Caco-2 (cell line): ENCODE measurements at regions not wholly inside any gene's neighbourhood (a gene's known extent, or its start where the extent isn't known, plus 50 kb on each side); places are given as distances from the start of the nearest gene placed in this dataset.

ENCODE experiments used
- BruUV-seq: library from RNA; stranded (reverse); fragments of 400-500 nt; replicated peaks from 2 replicates; lab custom pipeline; 2021; lab: Mats Ljungman, UMichigan
- CTCF ChIA-PET: fragments of 300-600 bp; sonication (Branson Sonifier 250); formaldehyde crosslinking; loops from one replicate; lab custom pipeline; 2022; ENCODE audit warnings: antibody characterized with exemption; lab: Charles Lee
- POLR2A ChIA-PET: fragments of 300-600 bp; sonication (Branson Sonifier 250); formaldehyde crosslinking; loops from one replicate; lab custom pipeline; 2022; ENCODE audit warnings: antibody characterized with exemption; lab: Charles Lee
- DNase-seq, 2 experiments: peaks; one replicate each; pipeline versions ENCODE4 v3.0.0 to v3.0.0-alpha.2; 2020 to 2022
- H3K27me3 ChIP-seq: replicated peaks from 2 replicates; pipeline ENCODE4 v1.6.0; 2011; ENCODE audit warnings: low read length; ENCODE audit not compliant: control insufficient read depth, insufficient read depth
- H3K36me3 ChIP-seq: 2 replicates; pipeline ENCODE4 v1.5.1; 2011; ENCODE audit warnings: low read length; ENCODE audit not compliant: control insufficient read depth, insufficient read depth
- H3K4me1 ChIP-seq: fragments of 250-450 bp; sonication (Bioruptor Pico); 2 replicates; pipeline ENCODE4 v1.5.1; 2020; ENCODE audit warnings: mild to moderate bottlenecking
- H3K4me3 ChIP-seq: 2 replicates; pipeline ENCODE4 v1.5.1; 2011; ENCODE audit warnings: low read depth, mild to moderate bottlenecking, control low read depth, low read length
- H3K9me3 ChIP-seq: fragments of 250-450 bp; sonication (Bioruptor Pico); 2 replicates; pipeline ENCODE4 v1.5.1; 2020; ENCODE audit warnings: mild to moderate bottlenecking, moderate library complexity
- H3K27ac Mint-ChIP-seq: one replicate; pipeline ENCODE4 v1.8.0; 2022; ENCODE audit warnings: mixed read lengths; ENCODE audit not compliant: unreplicated experiment
- H3K27me3 Mint-ChIP-seq: one replicate; pipeline ENCODE4 v1.8.0; 2022; ENCODE audit warnings: mixed read lengths; ENCODE audit not compliant: insufficient read depth, unreplicated experiment
- H3K36me3 Mint-ChIP-seq: one replicate; pipeline ENCODE4 v1.8.0; 2022; ENCODE audit warnings: mild to moderate bottlenecking, mixed read lengths; ENCODE audit not compliant: insufficient read depth, unreplicated experiment
- H3K4me1 Mint-ChIP-seq: one replicate; pipeline ENCODE4 v1.8.0; 2022; ENCODE audit warnings: low read depth, mixed read lengths; ENCODE audit not compliant: unreplicated experiment
- H3K4me3 Mint-ChIP-seq: one replicate; pipeline ENCODE4 v1.8.0; 2022; ENCODE audit warnings: mild to moderate bottlenecking, moderate library complexity, mixed read lengths; ENCODE audit not compliant: unreplicated experiment
- H3K9me3 Mint-ChIP-seq: one replicate; pipeline ENCODE4 v1.8.0; 2022; ENCODE audit warnings: mixed read lengths; ENCODE audit not compliant: unreplicated experiment
- intact Hi-C: fragments of 100-400 bp; cut with micrococcal nuclease; formaldehyde crosslinking; loops from one replicate; pipeline ENCODE4 v1.10.0; 2022; ENCODE audit not compliant: unreplicated experiment
- TF ChIP-seq, protein P1 (sequence below), 2 experiments: fragments of 200-600 bp in 1 of 2; IDR thresholded peaks; 1 replicate in 1 of 2; 2 replicates in 1 of 2; pipeline versions ENCODE4 v1.5.1 to v1.8.0; 2011 to 2022; ENCODE audit warnings: antibody characterized with exemption in 1 of 2, control low read depth in 1 of 2, inconsistent platforms in 1 of 2, low read depth in 1 of 2, low read length in 1 of 2, mild to moderate bottlenecking in 1 of 2, moderate library complexity in 1 of 2; ENCODE audit not compliant: insufficient read depth in 1 of 2, severe bottlenecking in 1 of 2, unreplicated experiment in 1 of 2

DNA sequence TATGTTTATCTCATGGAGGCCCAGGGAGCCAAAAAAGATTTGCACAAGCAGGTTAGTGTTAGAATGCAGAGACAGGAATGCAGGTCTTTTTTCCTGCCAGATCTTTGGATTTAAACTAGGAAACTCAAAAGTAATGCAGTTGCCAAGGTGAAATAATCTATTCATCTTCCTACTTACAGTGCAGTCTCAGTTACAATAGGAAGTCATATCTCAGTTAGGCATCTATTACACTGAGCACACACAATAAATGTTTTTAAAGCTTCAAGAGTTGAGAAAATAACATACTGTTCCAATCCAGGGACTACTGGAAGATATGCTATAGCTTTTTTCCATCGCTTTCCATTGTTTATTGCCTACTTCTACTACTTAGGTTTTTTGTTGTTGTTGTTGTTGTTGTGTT, 279.3 kb upstream of the E2F7 start:
- Histone ChIP-seq H3K4me1 (no peaks in the 10 kb centered on the region), H3K27me3 (no peaks in the 10 kb centered on the region; the same call in 1 of the 2 replicates), H3K9me3 (no peaks in the 10 kb centered on the region), H3K36me3 (no peaks in the 10 kb centered on the region), H3K4me3 (no peak overlapping the region)
- Mint-ChIP-seq H3K4me1 (no peaks in the 10 kb centered on the region), H3K4me3 (no peak overlapping the region), H3K9me3 (no peaks in the 10 kb centered on the region), H3K27ac (no peak overlapping the region), H3K27me3 (peaks cover 6% of the 10 kb centered on the region), H3K36me3 (no peaks in the 10 kb centered on the region)
- intact Hi-C loops: no loop called here
- CTCF ChIA-PET: no interaction called here
- POLR2A ChIA-PET: no interaction called here
- TF ChIP-seq, protein P1, sequence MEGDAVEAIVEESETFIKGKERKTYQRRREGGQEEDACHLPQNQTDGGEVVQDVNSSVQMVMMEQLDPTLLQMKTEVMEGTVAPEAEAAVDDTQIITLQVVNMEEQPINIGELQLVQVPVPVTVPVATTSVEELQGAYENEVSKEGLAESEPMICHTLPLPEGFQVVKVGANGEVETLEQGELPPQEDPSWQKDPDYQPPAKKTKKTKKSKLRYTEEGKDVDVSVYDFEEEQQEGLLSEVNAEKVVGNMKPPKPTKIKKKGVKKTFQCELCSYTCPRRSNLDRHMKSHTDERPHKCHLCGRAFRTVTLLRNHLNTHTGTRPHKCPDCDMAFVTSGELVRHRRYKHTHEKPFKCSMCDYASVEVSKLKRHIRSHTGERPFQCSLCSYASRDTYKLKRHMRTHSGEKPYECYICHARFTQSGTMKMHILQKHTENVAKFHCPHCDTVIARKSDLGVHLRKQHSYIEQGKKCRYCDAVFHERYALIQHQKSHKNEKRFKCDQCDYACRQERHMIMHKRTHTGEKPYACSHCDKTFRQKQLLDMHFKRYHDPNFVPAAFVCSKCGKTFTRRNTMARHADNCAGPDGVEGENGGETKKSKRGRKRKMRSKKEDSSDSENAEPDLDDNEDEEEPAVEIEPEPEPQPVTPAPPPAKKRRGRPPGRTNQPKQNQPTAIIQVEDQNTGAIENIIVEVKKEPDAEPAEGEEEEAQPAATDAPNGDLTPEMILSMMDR (IDR thresholded peaks at IDR 0.05; ENCODE audit: insufficient read depth in 1 of 2, low read depth in 1 of 2, low read length in 1 of 2, severe bottlenecking in 1 of 2, unreplicated experiment in 1 of 2): no peak
- no peak for DNase-seq
- no TSS peak for BruUV-seq

DNA sequence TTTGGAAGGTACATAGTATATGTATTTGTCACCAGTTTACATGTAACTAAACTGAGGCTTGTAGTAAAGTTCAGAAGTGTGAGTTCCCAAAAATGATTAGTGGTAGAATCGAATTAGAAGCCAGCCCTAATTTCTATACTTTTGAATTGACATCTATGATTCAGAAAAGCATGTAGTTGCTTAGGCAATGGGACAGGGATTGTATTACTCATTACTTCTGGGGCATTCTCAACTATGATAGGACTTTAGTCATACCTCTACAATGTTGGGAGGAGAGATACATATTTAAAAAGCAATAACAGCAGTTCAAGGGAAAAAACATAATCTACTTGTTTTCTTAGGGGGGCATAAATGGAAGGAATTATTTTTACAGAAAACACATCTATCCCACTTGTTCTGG, 277.9 kb upstream of the E2F7 start:
- no peaks in the 10 kb centered on the region for H3K4me1 ChIP-seq
- Mint-ChIP-seq H3K4me1 (no peaks in the 10 kb centered on the region), H3K36me3 (no peaks in the 10 kb centered on the region), H3K27me3 (peaks cover 7% of the 10 kb centered on the region), H3K4me3 (no peak overlapping the region), H3K9me3 (no peaks in the 10 kb centered on the region), H3K27ac (no peak overlapping the region)
- ChIA-PET POLR2A (no interaction called here), CTCF (no interaction called here)
- TF ChIP-seq, protein P1 (IDR thresholded peaks at IDR 0.05; ENCODE audit: insufficient read depth in 1 of 2, low read depth in 1 of 2, low read length in 1 of 2, severe bottlenecking in 1 of 2, unreplicated experiment in 1 of 2): no peak
- BruUV-seq: no TSS peak
- no peak overlapping the region for H3K4me3 ChIP-seq
- DNase-seq: no peak
- intact Hi-C loops: no loop called here
- H3K36me3 ChIP-seq: no peaks in the 10 kb centered on the region
- no peaks in the 10 kb centered on the region for H3K9me3 ChIP-seq
- no peaks in the 10 kb centered on the region; the same call in 1 of the 2 replicates for H3K27me3 ChIP-seq

DNA sequence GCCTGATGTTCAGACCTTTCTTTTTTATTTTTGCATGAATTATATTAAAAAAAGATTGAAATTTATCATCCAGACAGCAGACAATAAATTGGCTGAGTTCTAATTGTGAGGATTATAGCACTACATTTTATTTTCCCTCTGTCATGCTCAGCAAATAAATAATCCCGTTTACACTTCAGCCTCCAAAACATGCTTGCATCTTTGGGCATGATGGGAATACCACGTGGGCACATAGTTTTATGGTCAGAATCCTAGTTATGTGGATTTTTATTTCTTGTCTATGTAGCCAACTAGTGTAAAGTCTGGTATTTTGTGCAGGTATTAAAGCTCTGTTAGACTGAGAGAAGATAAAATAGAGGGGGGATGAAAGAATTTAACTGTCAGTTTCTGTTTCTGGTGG, 276.9 kb upstream of the E2F7 start:
- ChIA-PET CTCF (no interaction called here), POLR2A (no interaction called here)
- intact Hi-C loops: no loop called here
- Histone ChIP-seq H3K27me3 (no peaks in the 10 kb centered on the region; the same call in 1 of the 2 replicates), H3K4me3 (no peak overlapping the region), H3K4me1 (no peaks in the 10 kb centered on the region), H3K9me3 (no peaks in the 10 kb centered on the region), H3K36me3 (no peaks in the 10 kb centered on the region)
- Mint-ChIP-seq H3K36me3 (no peaks in the 10 kb centered on the region), H3K4me1 (no peaks in the 10 kb centered on the region), H3K27ac (no peak overlapping the region), H3K27me3 (peaks cover 7% of the 10 kb centered on the region), H3K4me3 (no peak overlapping the region), H3K9me3 (no peaks in the 10 kb centered on the region)
- TF ChIP-seq, protein P1 (IDR thresholded peaks at IDR 0.05; ENCODE audit: insufficient read depth in 1 of 2, low read depth in 1 of 2, low read length in 1 of 2, severe bottlenecking in 1 of 2, unreplicated experiment in 1 of 2): no peak
- BruUV-seq: no TSS peak
- no peak for DNase-seq
